HCT116 (cell line): ENCODE measurements at regions not wholly inside any gene's neighbourhood (a gene's known extent, or its start where the extent isn't known, plus 50 kb on each side); places are given as distances from the start of the nearest gene placed in this dataset.

Experiments
- CEBPB ChIP-seq: IDR thresholded peaks from 2 replicates; pipeline ENCODE4 v1.6.1; 2012; ENCODE audit warnings: low read depth
- CTCF ChIP-seq, 3 experiments: fragments of 200-600 bp in 1 of 3; sonication (generic) in 1 of 3; IDR thresholded peaks in 2 of 3; conservative IDR thresholded peaks in 1 of 3; 2 replicates each; pipeline ENCODE4 v1.5.1; 2012 to 2017; ENCODE audit warnings: low read depth in 2 of 3, low read length in 2 of 3, antibody characterized with exemption in 1 of 3, borderline replicate concordance in 1 of 3, control low read depth in 1 of 3, mild to moderate bottlenecking in 1 of 3, mixed read lengths in 1 of 3, mixed run types in 1 of 3, moderate library complexity in 1 of 3; ENCODE audit not compliant: insufficient read depth in 1 of 3
- EGR1 ChIP-seq: IDR thresholded peaks from 2 replicates; pipeline ENCODE4 v1.6.1; 2012; ENCODE audit warnings: low read depth
- ELF1 ChIP-seq: IDR thresholded peaks from 2 replicates; pipeline ENCODE4 v1.6.1; 2012; ENCODE audit warnings: low read depth, borderline replicate concordance
- EZH2 ChIP-seq: fragments of 200-600 bp; sonication (generic); IDR thresholded peaks from 2 replicates; pipeline ENCODE4 v1.6.1; 2017; ENCODE audit warnings: antibody characterized with exemption, mixed run types
- JUND ChIP-seq: IDR thresholded peaks from 2 replicates; pipeline ENCODE4 v1.6.1; 2012
- POLR2A ChIP-seq: IDR thresholded peaks from 2 replicates; pipeline ENCODE4 v1.7.0; 2011; ENCODE audit warnings: borderline replicate concordance; ENCODE audit not compliant: insufficient read depth, insufficient read length; ENCODE audit errors: extremely low read depth
- POLR2AphosphoS5 ChIP-seq: IDR thresholded peaks from 2 replicates; pipeline ENCODE4 v1.6.1; 2011; ENCODE audit warnings: mild to moderate bottlenecking, low read depth, low read length, moderate library complexity
- REST ChIP-seq: IDR thresholded peaks from 2 replicates; pipeline ENCODE4 v1.6.1; 2012; ENCODE audit warnings: low read depth
- SIN3A ChIP-seq: IDR thresholded peaks from 2 replicates; pipeline ENCODE4 v1.6.1; 2012; ENCODE audit warnings: low read depth
- ZBTB33 ChIP-seq: IDR thresholded peaks from 2 replicates; pipeline ENCODE4 v1.6.1; 2011; ENCODE audit warnings: mild to moderate bottlenecking, low read length, moderate library complexity; ENCODE audit not compliant: insufficient replicate concordance; ENCODE audit errors: extremely low read depth

- TF ChIP-seq CTCF (IDR thresholded peaks at IDR 0.05 in 2 of 3, conservative IDR thresholded peaks at IDR 0.05 in 1 of 3; ENCODE audit: borderline replicate concordance in 1 of 3, insufficient read depth in 1 of 3, low read depth in 2 of 3, low read length in 2 of 3), result no peak
- TF ChIP-seq EGR1, result no peak
- no peak for TF ChIP-seq EZH2
- no peak for TF ChIP-seq JUND
- no peak for TF ChIP-seq POLR2A
- TF ChIP-seq ELF1, result no peak
- no peak for TF ChIP-seq SIN3A
- TF ChIP-seq CEBPB, result no peak
- no peak for TF ChIP-seq POLR2AphosphoS5
- TF ChIP-seq REST, result no peak
- TF ChIP-seq ZBTB33, result no peak
These were observed 565.0 kb upstream of the CNTN5 start for GRCh38 chr11:98455500-98456307.
